ENCODE measurements at regions not wholly inside any gene's neighbourhood (a gene's known extent, or its start where the extent isn't known, plus 50 kb on each side); places are given as distances from the start of the nearest gene placed in this dataset.

- DNase-seq (ENCODE audit: low read depth in 2 of 2) = no peak
- TF ChIP-seq, protein P1, sequence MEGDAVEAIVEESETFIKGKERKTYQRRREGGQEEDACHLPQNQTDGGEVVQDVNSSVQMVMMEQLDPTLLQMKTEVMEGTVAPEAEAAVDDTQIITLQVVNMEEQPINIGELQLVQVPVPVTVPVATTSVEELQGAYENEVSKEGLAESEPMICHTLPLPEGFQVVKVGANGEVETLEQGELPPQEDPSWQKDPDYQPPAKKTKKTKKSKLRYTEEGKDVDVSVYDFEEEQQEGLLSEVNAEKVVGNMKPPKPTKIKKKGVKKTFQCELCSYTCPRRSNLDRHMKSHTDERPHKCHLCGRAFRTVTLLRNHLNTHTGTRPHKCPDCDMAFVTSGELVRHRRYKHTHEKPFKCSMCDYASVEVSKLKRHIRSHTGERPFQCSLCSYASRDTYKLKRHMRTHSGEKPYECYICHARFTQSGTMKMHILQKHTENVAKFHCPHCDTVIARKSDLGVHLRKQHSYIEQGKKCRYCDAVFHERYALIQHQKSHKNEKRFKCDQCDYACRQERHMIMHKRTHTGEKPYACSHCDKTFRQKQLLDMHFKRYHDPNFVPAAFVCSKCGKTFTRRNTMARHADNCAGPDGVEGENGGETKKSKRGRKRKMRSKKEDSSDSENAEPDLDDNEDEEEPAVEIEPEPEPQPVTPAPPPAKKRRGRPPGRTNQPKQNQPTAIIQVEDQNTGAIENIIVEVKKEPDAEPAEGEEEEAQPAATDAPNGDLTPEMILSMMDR (IDR thresholded peaks at IDR 0.05; ENCODE audit: low read depth, low read length) = no peak
- no peak overlapping the region for H3K4me3 ChIP-seq (replicated peaks in 1 of 2; ENCODE audit: low read depth in 2 of 2, low read length in 2 of 2)
Observed at GRCh38 chr14:24695265-24696241, 61.6 kb upstream of the GZMB start.

- TF ChIP-seq, protein P1 (IDR thresholded peaks at IDR 0.05; ENCODE audit: low read depth, low read length) = no peak
- DNase-seq (ENCODE audit: low read depth in 2 of 2) = no peak
- no peak overlapping the region for H3K4me3 ChIP-seq (replicated peaks in 1 of 2; ENCODE audit: low read depth in 2 of 2, low read length in 2 of 2)
Observed at GRCh38 chr14:24694680-24695079, 60.7 kb upstream of the GZMB start.

- no peak overlapping the region for H3K4me3 ChIP-seq (replicated peaks in 1 of 2; ENCODE audit: low read depth in 2 of 2, low read length in 2 of 2)
- no peak for DNase-seq (ENCODE audit: low read depth in 2 of 2)
- TF ChIP-seq, protein P1 (IDR thresholded peaks at IDR 0.05; ENCODE audit: low read depth, low read length) = no peak
Observed at GRCh38 chr14:24693983-24694382, 60.0 kb upstream of the GZMB start.

- no peak overlapping the region for H3K4me3 ChIP-seq (replicated peaks in 1 of 2; ENCODE audit: low read depth in 2 of 2, low read length in 2 of 2)
- TF ChIP-seq, protein P1 (IDR thresholded peaks at IDR 0.05; ENCODE audit: low read depth, low read length) = no peak
- DNase-seq (ENCODE audit: low read depth in 2 of 2) = no peak
Observed at GRCh38 chr14:24693353-24693737, 59.4 kb upstream of the GZMB start.

DNA sequence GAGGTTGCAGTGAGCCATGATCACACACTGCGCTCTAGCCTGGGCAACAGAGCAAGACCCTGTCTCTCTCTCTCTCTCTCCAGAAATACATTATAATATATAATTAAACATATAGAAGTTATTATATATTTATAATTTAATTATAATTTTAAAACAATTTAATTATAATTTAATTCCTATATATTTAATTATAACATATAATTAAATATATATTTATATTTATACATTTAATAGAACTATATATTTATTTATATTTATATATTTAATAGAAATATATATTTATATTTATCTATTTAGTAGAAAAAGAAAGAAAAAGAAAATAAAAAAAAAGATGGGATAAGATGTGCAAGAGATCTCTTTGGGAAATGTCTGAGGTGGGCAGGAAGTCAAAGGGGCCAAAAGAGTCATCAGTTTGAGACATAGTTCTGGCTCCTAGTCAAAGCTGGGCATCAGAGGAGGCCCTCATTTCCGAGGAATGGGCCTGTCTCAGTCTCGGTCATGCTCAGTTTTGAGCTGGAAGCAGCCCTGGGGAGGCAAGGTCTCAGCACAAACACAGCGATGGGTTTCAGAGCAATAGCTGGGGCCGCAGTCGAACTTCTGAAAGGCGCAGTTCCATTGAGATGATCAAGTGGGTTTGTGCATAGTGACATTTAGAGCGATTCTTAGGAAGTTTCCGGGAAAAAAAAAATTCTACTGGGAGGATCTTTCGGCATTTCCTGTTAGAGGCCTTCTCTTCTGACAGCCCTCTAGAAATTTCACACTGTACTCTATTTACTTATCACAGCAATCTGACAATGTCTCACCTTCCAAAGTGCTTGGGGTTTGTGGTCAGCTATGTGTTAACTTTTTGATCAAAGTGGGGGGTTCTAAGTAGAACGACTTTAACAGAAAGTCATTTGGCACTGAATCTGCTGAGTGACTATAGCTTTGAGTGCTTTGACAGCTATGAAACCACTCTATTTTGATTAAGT is 58.7 kb upstream of the GZMB start:
- no peak for DNase-seq (ENCODE audit: low read depth in 2 of 2)
- H3K4me3 ChIP-seq (replicated peaks in 1 of 2; ENCODE audit: low read depth in 2 of 2, low read length in 2 of 2) = no peak overlapping the region
- TF ChIP-seq, protein P1 (IDR thresholded peaks at IDR 0.05; ENCODE audit: low read depth, low read length) = no peak

DNA sequence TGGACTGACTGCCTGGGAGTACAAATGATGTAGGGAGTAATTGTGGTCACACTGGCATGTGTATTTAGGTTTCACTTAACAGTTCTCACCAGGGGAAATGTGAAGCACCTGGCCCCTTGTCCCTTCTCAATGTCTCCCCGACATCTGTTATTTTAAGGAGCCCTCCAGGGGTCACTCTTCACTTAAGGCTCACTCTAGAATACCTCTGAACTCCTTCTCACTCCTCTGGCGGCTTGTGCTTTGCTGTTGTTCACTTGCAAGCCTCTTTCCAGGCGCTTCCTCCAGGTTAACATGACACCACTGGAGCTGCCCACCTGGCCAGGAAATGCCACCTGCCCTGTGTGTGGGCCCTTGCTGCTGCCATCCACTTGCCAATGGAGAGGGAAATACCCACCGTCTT is 56.5 kb upstream of the GZMB start:
- no peak overlapping the region for H3K4me3 ChIP-seq (replicated peaks in 1 of 2; ENCODE audit: low read depth in 2 of 2, low read length in 2 of 2)
- TF ChIP-seq, protein P1 (IDR thresholded peaks at IDR 0.05; ENCODE audit: low read depth, low read length) = no peak
- DNase-seq (ENCODE audit: low read depth in 2 of 2) = no peak
